ENCODE measurements at regions not wholly inside any gene's neighbourhood (a gene's known extent, or its start where the extent isn't known, plus 50 kb on each side); places are given as distances from the start of the nearest gene placed in this dataset.

DNA sequence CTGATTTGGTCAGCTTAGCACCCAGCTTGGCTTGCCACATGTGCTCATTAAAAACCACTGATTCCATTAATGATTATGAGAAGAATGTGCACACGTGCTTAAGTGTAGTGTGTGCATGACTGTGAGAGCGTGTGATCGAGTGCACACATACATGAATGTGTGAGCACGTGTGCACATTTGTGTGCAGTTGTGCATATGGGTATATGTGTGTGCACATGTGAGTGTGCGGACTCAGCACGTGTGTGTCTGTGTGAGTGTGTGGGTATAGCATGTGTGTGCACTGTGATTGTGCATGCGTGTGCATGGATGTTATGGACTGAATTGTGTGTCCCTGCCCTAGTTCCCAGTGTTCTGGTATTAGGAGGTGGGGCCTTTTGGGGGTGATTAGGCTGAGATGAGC lies 202.1 kb upstream of the ZNF536 start:
- no peaks in the 10 kb centered on the region for H3K36me3 ChIP-seq (ENCODE audit: control insufficient read depth in 2 of 2, insufficient read depth in 2 of 2, low read length in 1 of 2)
- no peaks in the 10 kb centered on the region for H4K20me1 ChIP-seq (ENCODE audit: control insufficient read depth, insufficient read depth)
- no peaks in the 10 kb centered on the region for H3K27me3 ChIP-seq (replicated peaks in 1 of 2; ENCODE audit: control insufficient read depth in 2 of 2, insufficient read depth in 2 of 2, low read length in 1 of 2)
- ATAC-seq, result no peak
- no peak overlapping the region for H3K27ac ChIP-seq (ENCODE audit: control insufficient read depth, insufficient read depth)
- WGBS (ENCODE audit: insufficient coverage, insufficient replicate concordance, low lambda C conversion rate, missing lambda C conversion rate), result 36% methylated on average over 7 of the region's 7 CpGs
- in situ Hi-C loops (cut with MboI) (no loop called here), intact Hi-C loops (cut with micrococcal nuclease; ENCODE audit: unreplicated experiment) (no loop called here)
- RAD21 ChIA-PET (ENCODE audit: unreplicated experiment), result no interaction called here
- H3K79me2 ChIP-seq (ENCODE audit: control insufficient read depth, insufficient read depth, low read length), result no peaks in the 10 kb centered on the region
- H3K4me1 ChIP-seq (ENCODE audit: control insufficient read depth, insufficient read depth, low read length), result no peaks in the 10 kb centered on the region
- no peak overlapping the region for H3K4me3 ChIP-seq
- H3K9ac ChIP-seq (ENCODE audit: control insufficient read depth, insufficient read depth, low read length), result no peak overlapping the region
- H3K9me3 ChIP-seq (replicated peaks; ENCODE audit: control insufficient read depth, insufficient read depth, low read length), result no peaks in the 10 kb centered on the region
- POLR2A ChIA-PET, result no interaction called here
- no TSS peak for BruUV-seq (replicated peaks)
- H2AFZ ChIP-seq (ENCODE audit: control insufficient read depth, low read depth, low read length), result no peak overlapping the region
- no peak for FAIRE-seq
- DNase-seq (ENCODE audit: low read depth, low spot score), result no peak
- H3K4me2 ChIP-seq (ENCODE audit: control insufficient read depth, insufficient read depth), result no peak overlapping the region
- CTCF ChIA-PET, result interaction anchor here (0.6 kb wide), 1 partner anchor 500 kb away, joined by 3 read pairs; no protein-coding TSS in a partner anchor
- SMC1A ChIA-PET (ENCODE audit: uncharacterized antibody, unreplicated experiment), result no interaction called here
- TF ChIP-seq NFYA (IDR thresholded peaks at IDR 0.05; ENCODE audit: borderline replicate concordance, low read depth, low read length) (no peak), IKZF1 (conservative IDR thresholded peaks at IDR 0.05) (no peak), IKZF2 (IDR thresholded peaks at IDR 0.05) (no peak), POLR2AphosphoS2 (IDR thresholded peaks at IDR 0.05; ENCODE audit: low read depth, low read length) (no peak), CHD4 (IDR thresholded peaks at IDR 0.05) (no peak), STAT3 (IDR thresholded peaks at IDR 0.05; ENCODE audit: low read depth, low read length) (no peak), BMI1 (IDR thresholded peaks at IDR 0.05; ENCODE audit: borderline replicate concordance) (no peak), BHLHE40 (IDR thresholded peaks at IDR 0.05; ENCODE audit: borderline replicate concordance in 1 of 2, low read depth in 2 of 2, low read length in 1 of 2) (no peak), NFXL1 (IDR thresholded peaks at IDR 0.05; ENCODE audit: borderline replicate concordance) (no peak), BACH1 (IDR thresholded peaks at IDR 0.05; ENCODE audit: borderline replicate concordance) (no peak), CHD1 (IDR thresholded peaks at IDR 0.05; ENCODE audit: low read depth, low read length) (no peak)
